ENCODE measurements at regions not wholly inside any gene's neighbourhood (a gene's known extent, or its start where the extent isn't known, plus 50 kb on each side); places are given as distances from the start of the nearest gene placed in this dataset.

DNA sequence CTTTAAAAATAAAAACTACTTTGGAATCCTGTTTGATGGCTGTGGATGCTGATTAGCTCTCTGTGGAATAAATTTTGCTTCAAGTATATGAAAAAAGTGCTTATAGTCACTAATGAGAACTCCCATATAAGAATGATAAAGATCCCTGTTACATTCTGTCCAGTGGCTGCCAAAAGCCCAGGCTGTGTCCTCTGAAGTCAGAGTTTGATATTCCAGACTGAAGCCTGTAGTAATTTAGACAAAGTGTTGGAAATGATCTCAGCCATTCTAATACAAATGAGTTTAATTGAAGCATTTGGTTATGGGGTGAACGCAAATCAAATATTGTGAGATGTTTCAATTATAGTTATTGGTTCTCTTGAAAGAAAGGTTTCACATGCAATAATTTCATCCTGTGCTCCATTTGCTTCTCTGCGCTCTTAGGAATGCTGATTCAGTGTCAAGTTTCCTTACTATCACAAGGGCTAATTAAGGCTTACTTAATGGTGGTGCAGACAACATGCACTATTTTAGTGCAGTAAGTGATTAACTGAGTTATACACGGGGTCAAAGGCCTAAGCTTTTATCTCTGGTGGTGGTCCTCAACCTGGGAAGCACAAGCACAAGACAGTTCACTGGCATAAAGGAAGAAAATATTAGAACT, 867.6 kb downstream of the SORCS1 start (continued):
- TF ChIP-seq, protein P1, sequence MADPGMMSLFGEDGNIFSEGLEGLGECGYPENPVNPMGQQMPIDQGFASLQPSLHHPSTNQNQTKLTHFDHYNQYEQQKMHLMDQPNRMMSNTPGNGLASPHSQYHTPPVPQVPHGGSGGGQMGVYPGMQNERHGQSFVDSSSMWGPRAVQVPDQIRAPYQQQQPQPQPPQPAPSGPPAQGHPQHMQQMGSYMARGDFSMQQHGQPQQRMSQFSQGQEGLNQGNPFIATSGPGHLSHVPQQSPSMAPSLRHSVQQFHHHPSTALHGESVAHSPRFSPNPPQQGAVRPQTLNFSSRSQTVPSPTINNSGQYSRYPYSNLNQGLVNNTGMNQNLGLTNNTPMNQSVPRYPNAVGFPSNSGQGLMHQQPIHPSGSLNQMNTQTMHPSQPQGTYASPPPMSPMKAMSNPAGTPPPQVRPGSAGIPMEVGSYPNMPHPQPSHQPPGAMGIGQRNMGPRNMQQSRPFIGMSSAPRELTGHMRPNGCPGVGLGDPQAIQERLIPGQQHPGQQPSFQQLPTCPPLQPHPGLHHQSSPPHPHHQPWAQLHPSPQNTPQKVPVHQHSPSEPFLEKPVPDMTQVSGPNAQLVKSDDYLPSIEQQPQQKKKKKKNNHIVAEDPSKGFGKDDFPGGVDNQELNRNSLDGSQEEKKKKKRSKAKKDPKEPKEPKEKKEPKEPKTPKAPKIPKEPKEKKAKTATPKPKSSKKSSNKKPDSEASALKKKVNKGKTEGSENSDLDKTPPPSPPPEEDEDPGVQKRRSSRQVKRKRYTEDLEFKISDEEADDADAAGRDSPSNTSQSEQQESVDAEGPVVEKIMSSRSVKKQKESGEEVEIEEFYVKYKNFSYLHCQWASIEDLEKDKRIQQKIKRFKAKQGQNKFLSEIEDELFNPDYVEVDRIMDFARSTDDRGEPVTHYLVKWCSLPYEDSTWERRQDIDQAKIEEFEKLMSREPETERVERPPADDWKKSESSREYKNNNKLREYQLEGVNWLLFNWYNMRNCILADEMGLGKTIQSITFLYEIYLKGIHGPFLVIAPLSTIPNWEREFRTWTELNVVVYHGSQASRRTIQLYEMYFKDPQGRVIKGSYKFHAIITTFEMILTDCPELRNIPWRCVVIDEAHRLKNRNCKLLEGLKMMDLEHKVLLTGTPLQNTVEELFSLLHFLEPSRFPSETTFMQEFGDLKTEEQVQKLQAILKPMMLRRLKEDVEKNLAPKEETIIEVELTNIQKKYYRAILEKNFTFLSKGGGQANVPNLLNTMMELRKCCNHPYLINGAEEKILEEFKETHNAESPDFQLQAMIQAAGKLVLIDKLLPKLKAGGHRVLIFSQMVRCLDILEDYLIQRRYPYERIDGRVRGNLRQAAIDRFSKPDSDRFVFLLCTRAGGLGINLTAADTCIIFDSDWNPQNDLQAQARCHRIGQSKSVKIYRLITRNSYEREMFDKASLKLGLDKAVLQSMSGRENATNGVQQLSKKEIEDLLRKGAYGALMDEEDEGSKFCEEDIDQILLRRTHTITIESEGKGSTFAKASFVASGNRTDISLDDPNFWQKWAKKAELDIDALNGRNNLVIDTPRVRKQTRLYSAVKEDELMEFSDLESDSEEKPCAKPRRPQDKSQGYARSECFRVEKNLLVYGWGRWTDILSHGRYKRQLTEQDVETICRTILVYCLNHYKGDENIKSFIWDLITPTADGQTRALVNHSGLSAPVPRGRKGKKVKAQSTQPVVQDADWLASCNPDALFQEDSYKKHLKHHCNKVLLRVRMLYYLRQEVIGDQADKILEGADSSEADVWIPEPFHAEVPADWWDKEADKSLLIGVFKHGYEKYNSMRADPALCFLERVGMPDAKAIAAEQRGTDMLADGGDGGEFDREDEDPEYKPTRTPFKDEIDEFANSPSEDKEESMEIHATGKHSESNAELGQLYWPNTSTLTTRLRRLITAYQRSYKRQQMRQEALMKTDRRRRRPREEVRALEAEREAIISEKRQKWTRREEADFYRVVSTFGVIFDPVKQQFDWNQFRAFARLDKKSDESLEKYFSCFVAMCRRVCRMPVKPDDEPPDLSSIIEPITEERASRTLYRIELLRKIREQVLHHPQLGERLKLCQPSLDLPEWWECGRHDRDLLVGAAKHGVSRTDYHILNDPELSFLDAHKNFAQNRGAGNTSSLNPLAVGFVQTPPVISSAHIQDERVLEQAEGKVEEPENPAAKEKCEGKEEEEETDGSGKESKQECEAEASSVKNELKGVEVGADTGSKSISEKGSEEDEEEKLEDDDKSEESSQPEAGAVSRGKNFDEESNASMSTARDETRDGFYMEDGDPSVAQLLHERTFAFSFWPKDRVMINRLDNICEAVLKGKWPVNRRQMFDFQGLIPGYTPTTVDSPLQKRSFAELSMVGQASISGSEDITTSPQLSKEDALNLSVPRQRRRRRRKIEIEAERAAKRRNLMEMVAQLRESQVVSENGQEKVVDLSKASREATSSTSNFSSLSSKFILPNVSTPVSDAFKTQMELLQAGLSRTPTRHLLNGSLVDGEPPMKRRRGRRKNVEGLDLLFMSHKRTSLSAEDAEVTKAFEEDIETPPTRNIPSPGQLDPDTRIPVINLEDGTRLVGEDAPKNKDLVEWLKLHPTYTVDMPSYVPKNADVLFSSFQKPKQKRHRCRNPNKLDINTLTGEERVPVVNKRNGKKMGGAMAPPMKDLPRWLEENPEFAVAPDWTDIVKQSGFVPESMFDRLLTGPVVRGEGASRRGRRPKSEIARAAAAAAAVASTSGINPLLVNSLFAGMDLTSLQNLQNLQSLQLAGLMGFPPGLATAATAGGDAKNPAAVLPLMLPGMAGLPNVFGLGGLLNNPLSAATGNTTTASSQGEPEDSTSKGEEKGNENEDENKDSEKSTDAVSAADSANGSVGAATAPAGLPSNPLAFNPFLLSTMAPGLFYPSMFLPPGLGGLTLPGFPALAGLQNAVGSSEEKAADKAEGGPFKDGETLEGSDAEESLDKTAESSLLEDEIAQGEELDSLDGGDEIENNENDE (IDR thresholded peaks at IDR 0.05; ENCODE audit: insufficient replicate concordance, low read length): no peak
- TF ChIP-seq TAF7 (optimal IDR thresholded peaks at IDR 0.05; ENCODE audit: borderline replicate concordance, low read depth, low read length) (no peak), BCL11A (IDR thresholded peaks at IDR 0.05; ENCODE audit: low read depth in 2 of 2, low read length in 2 of 2) (no peak)
